MM.1S (cell line): ENCODE measurements at regions not wholly inside any gene's neighbourhood (a gene's known extent, or its start where the extent isn't known, plus 50 kb on each side); places are given as distances from the start of the nearest gene placed in this dataset.

ENCODE experiments used
- DNase-seq: peaks from one replicate; pipeline ENCODE4 v3.0.0-alpha.2; 2015
- H2AFZ ChIP-seq: fragments of 300-600 bp; sonication (generic); 2 replicates; pipeline ENCODE4 v1.6.0; 2016; ENCODE audit warnings: antibody characterized with exemption, low read length
- H3F3A ChIP-seq: fragments of 300-600 bp; sonication (generic); 2 replicates; pipeline ENCODE4 v1.6.1; 2016; ENCODE audit warnings: mild to moderate bottlenecking, antibody characterized with exemption, low read length, moderate library complexity, mixed read lengths; ENCODE audit not compliant: insufficient read depth
- H3K27ac ChIP-seq: fragments of 300-600 bp; sonication (generic); 2 replicates; pipeline ENCODE4 v1.5.1; 2016; ENCODE audit warnings: mild to moderate bottlenecking, low read length
- H3K27me3 ChIP-seq: fragments of 300-600 bp; sonication (generic); replicated peaks from 2 replicates; pipeline ENCODE4 v1.6.0; 2016; ENCODE audit warnings: low read length; ENCODE audit not compliant: insufficient read depth
- H3K36me3 ChIP-seq: fragments of 300-600 bp; sonication (generic); replicated peaks from 2 replicates; pipeline ENCODE4 v1.6.1; 2016; ENCODE audit warnings: mild to moderate bottlenecking, low read length, mixed read lengths; ENCODE audit not compliant: insufficient read depth
- H3K4me1 ChIP-seq: fragments of 300-600 bp; sonication (generic); 2 replicates; pipeline ENCODE4 v1.6.1; 2016; ENCODE audit warnings: low read length, mixed read lengths
- H3K4me2 ChIP-seq: fragments of 300-600 bp; sonication (generic); 2 replicates; pipeline ENCODE4 v1.6.0; 2016; ENCODE audit warnings: low read depth, low read length
- H3K4me3 ChIP-seq: fragments of 300-600 bp; sonication (generic); 2 replicates; pipeline ENCODE4 v1.5.1; 2016; ENCODE audit warnings: low read length, mixed read lengths
- H3K79me2 ChIP-seq: fragments of 300-600 bp; sonication (generic); 2 replicates; pipeline ENCODE4 v1.6.1; 2016; ENCODE audit warnings: mixed run types, low read length, mixed read lengths
- H3K9ac ChIP-seq: fragments of 300-600 bp; sonication (generic); 2 replicates; pipeline ENCODE4 v1.6.1; 2016; ENCODE audit warnings: low read length, mixed read lengths
- H3K9me2 ChIP-seq: fragments of 300-600 bp; sonication (generic); replicated peaks from 2 replicates; pipeline ENCODE4 v1.6.1; 2016; ENCODE audit warnings: mild to moderate bottlenecking, low read length, mixed read lengths; ENCODE audit not compliant: insufficient read depth
- H3K9me3 ChIP-seq: fragments of 300-600 bp; sonication (generic); replicated peaks from 2 replicates; pipeline ENCODE4 v1.6.1; 2016; ENCODE audit warnings: mild to moderate bottlenecking, low read length, mixed read lengths; ENCODE audit not compliant: insufficient read depth
- H4K20me1 ChIP-seq: fragments of 300-600 bp; sonication (generic); 2 replicates; pipeline ENCODE4 v1.6.1; 2016; ENCODE audit warnings: mild to moderate bottlenecking, low read length, moderate library complexity, mixed read lengths; ENCODE audit not compliant: insufficient read depth
- EZH2 ChIP-seq: fragments of 300-600 bp; sonication (generic); optimal IDR thresholded peaks from 2 replicates; pipeline ENCODE3; 2017; ENCODE audit warnings: low read depth, mild to moderate bottlenecking, antibody characterized with exemption, low read length, mixed read lengths
- EZH2phosphoT487 ChIP-seq: fragments of 300-600 bp; sonication (generic); IDR thresholded peaks from 2 replicates; pipeline ENCODE4 v1.6.1; 2018; ENCODE audit warnings: antibody characterized with exemption, low read length
- TF ChIP-seq, protein P1 (sequence below): fragments of 300-600 bp; sonication (generic); IDR thresholded peaks from 2 replicates; pipeline ENCODE4 v1.5.1; 2016; ENCODE audit warnings: antibody characterized with exemption, low read length, mixed read lengths

DNA sequence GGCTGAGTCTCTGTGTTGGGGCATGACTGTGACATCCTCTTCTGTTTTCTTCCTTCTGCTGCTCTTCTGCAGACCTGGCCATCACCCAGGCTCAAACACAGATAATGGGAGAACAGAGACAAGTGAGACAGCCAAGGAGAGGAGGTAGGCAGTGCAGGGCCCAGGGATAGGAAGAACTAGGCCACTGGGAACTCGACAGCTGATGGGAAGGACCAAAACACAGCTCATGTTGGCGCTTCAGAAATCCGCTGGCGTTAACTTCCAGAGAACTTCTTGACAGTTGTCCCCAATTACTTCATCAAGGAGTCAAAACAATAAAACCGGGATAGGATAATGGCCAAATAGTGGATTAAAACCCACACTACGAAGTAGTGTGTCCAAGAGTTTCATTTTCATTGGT is 97.0 kb upstream of the PALS2 start:
- DNase-seq = no peak
- Histone ChIP-seq H3K9me3 (no peaks in the 10 kb centered on the region), H3K4me2 (no peak overlapping the region), H3K27ac (no peak overlapping the region), H3F3A (no peaks in the 10 kb centered on the region), H3K9me2 (no peaks in the 10 kb centered on the region), H3K9ac (no peak overlapping the region), H4K20me1 (no peaks in the 10 kb centered on the region), H2AFZ (no peak overlapping the region), H3K79me2 (no peaks in the 10 kb centered on the region), H3K36me3 (no peaks in the 10 kb centered on the region), H3K4me3 (no peak overlapping the region), H3K4me1 (no peaks in the 10 kb centered on the region; the same call in none of the 2 replicates), H3K27me3 (no peaks in the 10 kb centered on the region)
- TF ChIP-seq EZH2 = no peak
- TF ChIP-seq EZH2phosphoT487 = no peak
- TF ChIP-seq, protein P1, sequence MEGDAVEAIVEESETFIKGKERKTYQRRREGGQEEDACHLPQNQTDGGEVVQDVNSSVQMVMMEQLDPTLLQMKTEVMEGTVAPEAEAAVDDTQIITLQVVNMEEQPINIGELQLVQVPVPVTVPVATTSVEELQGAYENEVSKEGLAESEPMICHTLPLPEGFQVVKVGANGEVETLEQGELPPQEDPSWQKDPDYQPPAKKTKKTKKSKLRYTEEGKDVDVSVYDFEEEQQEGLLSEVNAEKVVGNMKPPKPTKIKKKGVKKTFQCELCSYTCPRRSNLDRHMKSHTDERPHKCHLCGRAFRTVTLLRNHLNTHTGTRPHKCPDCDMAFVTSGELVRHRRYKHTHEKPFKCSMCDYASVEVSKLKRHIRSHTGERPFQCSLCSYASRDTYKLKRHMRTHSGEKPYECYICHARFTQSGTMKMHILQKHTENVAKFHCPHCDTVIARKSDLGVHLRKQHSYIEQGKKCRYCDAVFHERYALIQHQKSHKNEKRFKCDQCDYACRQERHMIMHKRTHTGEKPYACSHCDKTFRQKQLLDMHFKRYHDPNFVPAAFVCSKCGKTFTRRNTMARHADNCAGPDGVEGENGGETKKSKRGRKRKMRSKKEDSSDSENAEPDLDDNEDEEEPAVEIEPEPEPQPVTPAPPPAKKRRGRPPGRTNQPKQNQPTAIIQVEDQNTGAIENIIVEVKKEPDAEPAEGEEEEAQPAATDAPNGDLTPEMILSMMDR = no peak

GRCh38 chr7:24477398-24478136 is 95.7 kb upstream of the PALS2 start:
- Histone ChIP-seq H3F3A (no peaks in the 10 kb centered on the region), H3K9ac (no peak overlapping the region), H4K20me1 (no peaks in the 10 kb centered on the region), H2AFZ (no peak overlapping the region), H3K27me3 (no peaks in the 10 kb centered on the region), H3K9me3 (no peaks in the 10 kb centered on the region), H3K27ac (no peak overlapping the region), H3K79me2 (no peaks in the 10 kb centered on the region), H3K36me3 (no peaks in the 10 kb centered on the region), H3K4me3 (no peak overlapping the region), H3K4me1 (no peaks in the 10 kb centered on the region; the same call in none of the 2 replicates), H3K4me2 (no peak overlapping the region), H3K9me2 (no peaks in the 10 kb centered on the region)
- no peak for TF ChIP-seq EZH2
- TF ChIP-seq, protein P1 = no peak
- no peak for TF ChIP-seq EZH2phosphoT487
- no peak for DNase-seq

DNA sequence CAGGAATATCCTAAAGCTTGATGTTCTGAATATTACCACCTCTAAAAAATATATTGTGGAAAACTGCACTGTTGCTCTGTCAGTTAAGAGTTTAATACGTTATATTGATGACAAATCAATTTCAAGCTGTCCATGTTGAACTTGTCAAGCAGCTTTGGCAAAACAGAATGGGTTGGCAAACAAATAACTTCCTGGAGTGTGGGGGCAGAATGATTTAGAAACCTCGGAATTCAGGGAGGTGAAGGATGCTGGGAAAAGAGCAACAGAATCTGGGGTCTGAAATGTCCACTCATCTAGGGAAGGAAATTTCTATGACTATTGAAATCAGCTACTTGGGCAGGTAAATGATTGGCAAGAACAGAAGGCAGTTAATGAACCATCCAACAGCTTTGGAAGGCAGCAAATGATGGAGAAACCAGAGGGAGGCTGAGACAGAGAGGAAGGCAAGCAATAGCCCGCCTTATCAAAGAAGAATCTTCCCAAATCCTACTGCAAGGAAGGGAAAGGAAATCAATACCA is 95.1 kb upstream of the PALS2 start:
- no peak overlapping the region for H3K4me3 ChIP-seq
- no peaks in the 10 kb centered on the region for H3K36me3 ChIP-seq
- H3K9me2 ChIP-seq = no peaks in the 10 kb centered on the region
- H4K20me1 ChIP-seq = no peaks in the 10 kb centered on the region
- no peak overlapping the region for H3K4me2 ChIP-seq
- H3K79me2 ChIP-seq = no peaks in the 10 kb centered on the region
- H3K27ac ChIP-seq = no peak overlapping the region
- no peaks in the 10 kb centered on the region; the same call in none of the 2 replicates for H3K4me1 ChIP-seq
- no peak for DNase-seq
- H3K9ac ChIP-seq = no peak overlapping the region
- H2AFZ ChIP-seq = no peak overlapping the region
- no peaks in the 10 kb centered on the region for H3K27me3 ChIP-seq
- no peaks in the 10 kb centered on the region for H3K9me3 ChIP-seq
- H3F3A ChIP-seq = no peaks in the 10 kb centered on the region
- TF ChIP-seq EZH2 (no peak), EZH2phosphoT487 (no peak)
- TF ChIP-seq, protein P1 = no peak
